ENCODE measurements at regions not wholly inside any gene's neighbourhood (a gene's known extent, or its start where the extent isn't known, plus 50 kb on each side); places are given as distances from the start of the nearest gene placed in this dataset.
"Not testable (repeated sequence)": the region's sequence is repeated elsewhere in the genome, so short reads cannot be mapped to it uniquely, and the experiment has no call there.

DNA sequence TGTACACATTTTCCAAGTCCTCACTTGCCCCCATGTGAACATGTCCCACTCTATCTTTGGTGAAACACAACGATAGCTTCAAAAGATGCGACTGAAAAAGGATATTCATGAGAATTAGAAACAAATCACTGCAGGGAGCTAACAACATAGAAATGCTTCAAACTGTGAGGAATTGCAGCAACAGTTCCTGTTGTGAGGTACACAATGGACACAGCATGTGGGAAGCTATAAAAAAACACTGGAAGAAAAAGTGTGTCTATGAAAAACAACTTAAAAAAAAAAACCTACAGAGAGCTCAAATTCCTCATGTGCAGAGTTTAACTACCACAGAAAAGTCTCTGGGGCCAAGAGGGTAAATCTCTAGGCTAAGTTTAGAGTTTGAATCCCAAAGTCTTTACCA is 51.6 kb upstream of the BLTP1 start:
- no peak for DNase-seq

DNA sequence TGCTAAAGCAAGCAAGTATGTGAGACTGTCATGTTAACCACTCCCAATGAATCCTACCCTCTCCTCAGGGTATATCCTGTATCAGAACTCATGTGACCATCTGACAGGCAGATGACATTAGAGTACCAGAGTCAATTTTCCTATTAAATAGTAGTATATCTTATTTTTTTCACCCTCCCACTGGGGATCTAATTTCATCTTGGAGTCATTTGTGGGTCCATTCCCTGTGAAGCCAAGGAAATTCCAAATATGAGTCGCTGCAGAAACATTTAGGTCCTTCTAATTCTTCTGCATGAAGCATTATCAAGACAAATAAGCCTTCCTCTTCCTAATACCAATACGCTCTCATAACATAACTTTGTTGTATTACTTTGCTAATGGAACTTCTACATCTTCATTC is 52.2 kb upstream of the BLTP1 start:
- no peak for DNase-seq

- DNase-seq: no peak
Observed at GRCh38 chr4:122091836-122092405, 60.2 kb upstream of the BLTP1 start.

DNA sequence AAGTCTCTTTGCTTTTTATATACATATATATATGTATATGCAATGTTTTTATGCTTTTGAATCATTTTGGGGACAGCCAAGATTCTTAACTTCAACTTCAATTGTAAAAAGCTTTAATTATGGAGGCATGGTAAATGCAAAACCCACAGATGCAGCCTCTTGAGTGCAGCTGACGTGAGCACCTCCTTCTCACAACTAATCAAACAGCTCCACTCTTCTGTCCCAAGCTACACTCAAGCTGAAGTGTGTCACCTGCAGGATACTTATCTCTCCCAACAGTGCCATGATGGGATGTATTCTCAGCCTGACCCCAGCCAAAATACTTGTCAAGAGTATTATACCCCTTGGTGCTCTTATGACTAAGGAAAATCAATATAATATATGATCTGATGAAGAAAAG is 60.7 kb upstream of the BLTP1 start:
- no peak for DNase-seq

- DNase-seq: no peak
Observed at GRCh38 chr4:122090989-122091388, 61.1 kb upstream of the BLTP1 start.

- DNase-seq: no peak
Observed at GRCh38 chr4:122086338-122087065, 65.6 kb upstream of the BLTP1 start.

- no peak for DNase-seq
Observed at GRCh38 chr4:122083989-122084388, 68.1 kb upstream of the BLTP1 start.

DNA sequence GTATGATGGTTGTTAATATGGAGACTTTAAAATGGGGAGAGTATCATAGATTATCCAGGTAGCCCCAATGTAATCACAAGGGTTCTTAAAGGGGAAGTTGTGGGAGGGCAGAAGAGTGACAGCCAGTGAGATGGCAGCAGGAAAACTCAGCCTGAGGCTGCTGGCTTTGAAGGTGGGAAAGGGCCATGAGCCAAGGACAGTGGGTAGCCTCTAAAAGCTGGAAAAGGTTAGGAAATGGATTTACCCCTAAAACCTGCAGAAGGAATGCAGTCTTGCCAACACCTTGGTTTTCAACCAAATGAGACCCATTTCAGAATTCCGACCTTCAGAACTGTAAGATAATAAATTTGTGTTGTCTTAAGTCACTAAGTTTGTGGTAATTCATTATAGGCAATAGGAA is 68.8 kb upstream of the BLTP1 start:
- no peak for DNase-seq

DNA sequence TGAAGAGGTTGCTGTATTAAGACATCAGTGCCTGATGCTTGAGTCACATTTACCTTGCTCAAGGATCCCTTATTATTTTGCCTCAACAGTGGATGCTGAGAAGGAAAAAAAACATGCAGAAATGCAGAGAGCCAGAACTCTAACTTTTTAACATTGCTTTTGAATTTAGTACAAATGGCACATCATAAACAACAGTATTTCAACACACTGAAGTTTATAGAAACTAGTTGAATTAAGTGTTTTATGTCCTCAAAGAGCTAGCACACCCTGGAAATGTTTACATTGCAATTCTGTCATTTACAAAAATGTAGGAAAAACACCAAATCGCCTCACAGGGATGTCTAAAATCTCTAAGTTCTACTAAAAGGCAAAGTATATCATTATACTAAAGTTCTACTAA is 69.5 kb upstream of the BLTP1 start:
- no peak for DNase-seq

DNA sequence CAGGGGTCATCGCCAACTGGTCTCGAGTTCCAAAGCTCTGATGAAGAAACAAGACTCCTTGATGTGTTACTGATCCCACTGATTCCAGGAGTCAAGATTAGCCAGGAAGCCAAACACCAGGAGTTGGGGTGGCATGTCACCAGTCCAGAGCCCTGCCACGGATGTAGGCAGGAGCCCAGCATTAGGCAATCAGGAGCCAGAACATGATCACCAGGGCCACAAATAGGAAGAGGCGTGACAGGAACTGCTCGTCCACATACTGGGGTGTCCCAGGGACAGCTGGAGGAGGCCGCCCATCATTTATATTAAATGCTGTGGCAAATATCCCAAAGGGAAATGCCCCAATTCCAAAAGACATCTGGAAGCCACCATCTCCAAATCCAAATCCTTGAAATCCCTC is 74.5 kb upstream of the BLTP1 start:
- not testable (repeated sequence) for DNase-seq

DNA sequence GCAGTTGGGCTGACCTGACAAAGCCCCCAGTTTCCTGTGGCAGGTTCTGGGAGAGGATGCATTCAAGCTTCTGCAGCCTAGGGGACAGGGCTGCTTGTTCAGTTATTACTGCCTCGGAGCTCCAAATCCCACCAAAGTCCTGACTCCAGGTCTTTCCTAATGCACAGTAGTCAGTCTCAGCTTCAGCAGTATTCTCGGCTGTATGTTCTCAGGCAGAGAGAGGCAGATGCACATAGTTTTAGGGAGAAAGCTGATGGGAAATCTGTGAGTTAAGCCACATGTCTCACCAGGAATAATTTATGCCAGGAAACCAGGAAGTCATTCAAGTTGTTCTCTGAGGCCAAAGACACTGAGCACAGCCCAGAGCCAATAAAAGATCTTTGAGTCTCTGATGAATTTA is 75.3 kb upstream of the BLTP1 start:
- not testable (repeated sequence) for DNase-seq

DNA sequence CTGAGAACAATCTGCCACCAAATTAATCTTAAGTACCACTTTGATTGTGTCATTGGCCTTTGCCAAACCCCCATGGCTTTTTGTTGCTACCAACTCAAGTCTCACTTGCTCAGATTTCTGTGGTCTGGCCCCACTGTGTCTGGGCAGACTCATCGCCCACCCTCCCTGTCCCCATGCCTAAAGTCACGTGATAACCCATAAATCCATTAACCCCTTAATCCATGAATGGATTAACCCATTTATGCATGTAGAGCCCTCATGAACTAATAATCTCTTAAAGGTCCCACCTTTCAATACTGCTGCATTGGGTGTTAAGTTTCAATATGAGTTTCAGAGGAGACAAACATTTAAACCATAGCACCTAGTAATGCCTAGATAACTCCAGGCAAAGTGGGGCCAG is 78.5 kb upstream of the BLTP1 start:
- no peak for DNase-seq

DNA sequence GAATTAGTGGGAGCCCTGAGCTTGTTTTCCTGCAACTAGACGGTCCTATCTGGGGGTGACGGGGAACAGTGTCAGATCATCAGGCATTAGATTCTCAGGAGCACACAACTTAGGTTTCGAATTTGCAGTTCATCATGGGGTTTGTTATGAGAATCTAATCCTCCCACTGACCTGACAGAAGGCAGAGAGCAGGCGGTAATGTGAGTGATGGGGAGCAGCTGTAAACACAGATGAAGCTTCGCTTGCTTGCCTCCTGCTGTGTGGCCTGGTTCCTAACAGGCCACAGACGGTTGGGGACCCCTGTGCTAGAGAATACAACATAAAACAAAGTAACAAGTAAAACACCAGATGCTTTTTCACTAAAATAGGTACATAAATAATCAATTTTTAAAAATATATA is 86.2 kb upstream of the BLTP1 start:
- DNase-seq: no peak

- no peak for DNase-seq
Observed at GRCh38 chr4:122065149-122065548, 87.0 kb upstream of the BLTP1 start.

DNA sequence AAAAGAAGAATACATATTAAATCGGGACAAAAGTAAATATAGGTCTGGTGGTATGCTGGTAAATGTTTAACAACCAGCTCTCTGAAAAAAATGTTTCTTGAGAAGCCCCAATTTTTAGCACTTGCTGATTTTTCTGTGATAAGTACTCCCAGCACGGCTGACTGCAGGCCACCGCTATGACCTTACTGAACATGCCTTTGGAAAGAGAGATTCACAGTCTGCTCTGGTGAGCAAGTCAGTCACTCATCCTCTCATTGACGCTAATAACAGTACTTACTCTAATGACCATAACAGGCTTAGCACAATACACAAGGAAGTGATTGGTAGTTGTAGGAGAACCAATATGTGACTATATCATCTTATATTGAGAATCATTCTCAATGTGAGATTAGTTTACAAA is 98.9 kb upstream of the BLTP1 start:
- no peak for DNase-seq

DNA sequence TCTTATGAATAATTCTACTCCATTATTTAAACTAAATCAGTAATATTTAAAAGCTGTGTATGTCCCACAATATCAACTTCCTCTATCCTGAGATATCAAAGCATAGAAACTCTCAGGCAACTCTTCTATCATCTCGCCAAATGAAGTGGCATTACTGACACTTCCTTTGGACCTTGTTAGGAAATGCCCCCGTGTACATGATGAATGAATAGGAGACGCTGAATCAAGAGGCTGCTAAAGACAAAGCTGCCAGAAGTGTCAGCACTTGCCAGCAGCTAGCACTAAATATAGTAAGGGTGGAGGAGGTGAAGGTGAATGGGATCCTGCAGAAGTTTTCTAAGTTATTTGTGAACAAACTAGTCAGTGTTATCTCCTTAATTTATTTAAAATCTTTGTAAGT is 99.5 kb upstream of the BLTP1 start:
- DNase-seq: no peak

- no peak for DNase-seq
Observed at GRCh38 chr4:122050841-122051240, 99.0 kb upstream of the TRPC3 start.

DNA sequence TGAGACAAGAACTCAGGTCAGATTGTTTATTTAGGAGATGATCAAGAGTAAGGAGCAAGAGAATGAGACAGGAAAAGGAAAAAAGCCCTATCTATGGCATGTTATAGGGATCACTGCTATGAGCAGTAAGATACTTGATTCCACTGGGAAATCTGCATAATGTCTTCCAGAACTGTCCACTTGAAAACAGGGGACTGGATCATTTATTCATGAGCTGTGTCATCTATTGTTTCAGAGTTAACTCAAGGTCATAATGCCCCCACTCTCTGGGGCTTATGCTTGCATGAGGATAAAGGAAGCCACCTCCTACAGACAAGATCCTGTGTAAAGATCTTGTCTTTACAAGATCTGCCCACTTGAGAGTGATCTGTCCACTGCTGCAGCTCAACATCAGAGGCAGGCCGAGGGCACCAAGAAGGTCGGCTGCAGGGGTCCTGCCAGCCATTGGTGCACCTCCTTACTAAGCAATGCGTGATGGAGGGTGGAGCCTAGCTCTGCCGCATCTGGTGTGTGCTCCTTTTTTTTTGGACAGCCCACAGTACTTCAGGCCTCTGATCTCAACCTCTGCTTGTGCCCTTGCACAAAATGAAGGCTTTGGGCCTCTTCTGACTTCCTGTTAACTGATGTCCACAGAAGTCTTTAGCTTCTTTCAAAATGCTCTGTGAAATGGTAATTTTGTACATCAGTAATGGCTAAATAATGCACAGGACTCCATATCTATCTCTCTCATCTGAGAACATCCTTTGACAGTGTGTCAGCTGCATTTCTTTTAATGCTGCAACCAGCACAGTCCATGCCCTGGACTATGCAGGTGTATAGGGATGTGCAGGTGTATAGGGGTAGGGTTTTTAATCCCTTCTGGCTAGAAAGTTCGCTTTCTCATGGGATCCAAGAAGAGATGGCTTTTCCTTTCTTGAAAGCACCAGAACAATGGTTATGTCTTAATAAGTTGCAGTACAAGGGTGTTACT is 95.9 kb upstream of the TRPC3 start:
- no peak for DNase-seq

DNA sequence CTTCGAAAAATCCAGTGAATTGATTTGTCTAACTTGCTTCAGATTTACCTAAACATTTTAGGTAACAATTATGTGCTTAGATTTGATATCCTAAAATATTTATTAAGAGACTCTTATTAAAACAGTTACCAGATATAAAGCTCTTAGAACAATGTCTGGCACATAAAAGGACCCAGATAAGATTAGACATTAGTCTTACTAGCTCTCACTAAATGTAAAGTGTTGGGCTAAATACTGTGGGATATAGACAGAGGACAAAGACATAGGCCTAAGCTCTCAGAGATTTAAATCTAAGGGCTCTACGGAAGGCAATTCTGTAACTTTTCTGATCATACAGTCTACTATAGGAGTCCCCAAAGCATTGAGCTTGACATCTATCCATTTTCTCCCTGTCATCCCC is 94.4 kb upstream of the TRPC3 start:
- DNase-seq: no peak

DNA sequence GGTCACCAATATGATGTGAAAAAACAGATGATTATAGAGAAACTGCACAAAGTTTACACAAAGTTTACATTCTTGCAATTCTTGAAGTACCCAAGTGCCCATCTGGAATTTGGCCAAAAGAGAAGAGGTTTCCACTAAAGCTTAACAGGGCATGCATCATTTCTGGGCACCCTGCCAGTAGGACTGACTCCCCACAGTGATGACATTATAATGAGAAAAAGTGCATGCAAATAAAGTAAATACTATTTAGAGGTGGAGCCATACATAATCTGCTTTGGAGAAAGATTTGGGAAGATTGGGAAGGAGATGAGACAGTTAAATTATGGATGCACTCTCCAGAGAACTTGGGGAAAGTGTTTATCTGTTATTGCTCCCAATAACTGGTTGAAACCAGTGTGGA is 93.7 kb upstream of the TRPC3 start:
- peak in 3 of 4 experiments; percentile 2 to 25 (median 7) for DNase-seq

- DNase-seq: no peak
Observed at GRCh38 chr4:122044501-122044900, 92.6 kb upstream of the TRPC3 start.

- DNase-seq: no peak
Observed at GRCh38 chr4:122041312-122041711, 89.5 kb upstream of the TRPC3 start.

GRCh38 chr4:122038896-122039295 is 87.0 kb upstream of the TRPC3 start:
- no peak for DNase-seq

DNA sequence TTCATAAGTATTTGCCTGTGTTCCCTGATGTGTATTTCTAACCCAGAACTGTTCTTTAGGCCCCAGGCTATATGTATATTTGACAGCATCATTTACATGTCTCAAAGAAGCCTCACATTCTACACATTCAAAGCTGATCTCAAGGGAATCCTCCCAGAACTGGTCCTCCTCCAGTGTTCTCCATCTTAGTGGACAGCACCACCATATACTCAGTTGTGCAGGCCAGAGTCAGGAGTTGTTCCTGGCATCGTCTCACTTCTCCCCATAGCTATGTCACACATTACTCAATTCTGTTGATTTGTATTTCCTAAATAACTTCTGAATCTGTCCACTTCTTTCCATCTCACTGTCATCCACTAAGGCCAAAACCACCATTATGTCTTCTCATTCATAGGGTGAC is 82.8 kb upstream of the TRPC3 start:
- DNase-seq: no peak

Data from suppressor macrophage (primary cell).